Cardiac fibroblast (primary cell): ENCODE measurements at regions not wholly inside any gene's neighbourhood (a gene's known extent, or its start where the extent isn't known, plus 50 kb on each side); places are given as distances from the start of the nearest gene placed in this dataset.

ENCODE experiments used
- DNase-seq, 2 donors: peaks; one replicate each; pipeline versions ENCODE4 v3.0.0 to v3.0.0-alpha.2; 2010; ENCODE audit warnings: low read depth in 2 of 2
- H3K4me3 ChIP-seq, 2 donors: replicated peaks in 1 of 2; 1 replicate in 1 of 2; 2 replicates in 1 of 2; pipeline ENCODE4 v1.5.1; 2011; ENCODE audit warnings: low read depth in 2 of 2, low read length in 2 of 2, mild to moderate bottlenecking in 2 of 2, moderate library complexity in 1 of 2
- TF ChIP-seq, protein P1 (sequence below): IDR thresholded peaks from one replicate; pipeline ENCODE4 v1.5.1; 2011; ENCODE audit warnings: low read depth, mild to moderate bottlenecking, low read length, inconsistent platforms

DNA sequence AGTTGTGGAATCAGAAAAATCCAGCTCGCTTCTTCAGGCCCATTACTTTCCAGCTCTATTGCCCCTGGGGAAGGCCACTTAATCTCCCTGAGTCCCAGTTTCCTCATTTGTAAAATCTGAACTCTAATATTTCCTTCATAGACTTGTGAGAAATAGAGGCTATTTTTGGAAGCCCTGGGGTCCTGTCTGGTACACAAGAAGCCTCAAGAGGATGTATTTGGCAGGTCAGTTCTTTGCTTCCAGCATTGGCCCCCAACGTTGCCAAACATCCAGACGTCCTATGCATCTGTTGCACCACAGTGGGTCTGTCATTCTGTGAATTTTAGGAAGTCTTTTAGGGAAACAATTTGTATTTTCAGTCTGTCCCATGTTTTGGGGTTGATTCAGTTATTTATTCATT, 525.9 kb downstream of the EBF1 start:
- TF ChIP-seq, protein P1, sequence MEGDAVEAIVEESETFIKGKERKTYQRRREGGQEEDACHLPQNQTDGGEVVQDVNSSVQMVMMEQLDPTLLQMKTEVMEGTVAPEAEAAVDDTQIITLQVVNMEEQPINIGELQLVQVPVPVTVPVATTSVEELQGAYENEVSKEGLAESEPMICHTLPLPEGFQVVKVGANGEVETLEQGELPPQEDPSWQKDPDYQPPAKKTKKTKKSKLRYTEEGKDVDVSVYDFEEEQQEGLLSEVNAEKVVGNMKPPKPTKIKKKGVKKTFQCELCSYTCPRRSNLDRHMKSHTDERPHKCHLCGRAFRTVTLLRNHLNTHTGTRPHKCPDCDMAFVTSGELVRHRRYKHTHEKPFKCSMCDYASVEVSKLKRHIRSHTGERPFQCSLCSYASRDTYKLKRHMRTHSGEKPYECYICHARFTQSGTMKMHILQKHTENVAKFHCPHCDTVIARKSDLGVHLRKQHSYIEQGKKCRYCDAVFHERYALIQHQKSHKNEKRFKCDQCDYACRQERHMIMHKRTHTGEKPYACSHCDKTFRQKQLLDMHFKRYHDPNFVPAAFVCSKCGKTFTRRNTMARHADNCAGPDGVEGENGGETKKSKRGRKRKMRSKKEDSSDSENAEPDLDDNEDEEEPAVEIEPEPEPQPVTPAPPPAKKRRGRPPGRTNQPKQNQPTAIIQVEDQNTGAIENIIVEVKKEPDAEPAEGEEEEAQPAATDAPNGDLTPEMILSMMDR = no peak
- no peak for DNase-seq
- no peak overlapping the region for H3K4me3 ChIP-seq

DNA sequence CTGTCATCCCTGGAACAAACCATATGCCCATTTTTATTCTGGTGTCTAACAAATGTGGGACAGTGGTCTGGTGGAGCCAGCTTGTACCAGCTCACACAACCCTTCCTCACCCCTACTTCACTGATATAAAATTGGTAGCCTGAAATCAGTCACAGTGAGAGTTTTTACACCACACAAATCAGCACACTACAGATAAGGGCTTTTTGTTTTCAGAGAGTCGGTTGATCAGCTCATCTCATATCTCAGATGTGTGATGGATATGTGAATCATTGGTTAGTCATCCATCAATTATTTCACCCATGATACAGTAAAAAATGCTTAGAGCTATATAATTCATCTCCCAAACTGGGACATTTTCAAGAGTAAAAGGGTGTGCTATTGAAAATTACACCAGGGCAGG, 529.2 kb downstream of the EBF1 start:
- H3K4me3 ChIP-seq = no peak overlapping the region
- no peak for DNase-seq
- TF ChIP-seq, protein P1 = no peak

DNA sequence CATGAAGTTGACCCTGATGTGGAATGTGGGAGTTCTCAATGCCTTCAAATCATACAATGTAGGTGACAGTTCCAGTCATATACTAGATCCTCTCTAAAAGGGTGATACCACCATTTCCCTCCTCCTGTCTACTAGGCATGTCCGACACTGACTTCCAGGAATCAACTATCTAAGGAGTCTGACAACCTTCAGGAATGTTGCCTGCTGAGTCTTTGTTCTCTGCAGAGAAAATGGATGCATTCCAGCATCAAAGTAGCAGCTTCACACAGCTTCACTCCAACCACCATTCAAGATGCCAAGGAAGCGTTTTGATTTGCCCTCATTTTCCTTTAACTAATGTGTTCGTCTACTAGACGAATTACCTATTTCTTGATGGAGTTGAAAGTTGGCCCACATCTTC, 530.2 kb downstream of the EBF1 start:
- no peak for DNase-seq
- TF ChIP-seq, protein P1 = no peak
- H3K4me3 ChIP-seq = no peak overlapping the region

DNA sequence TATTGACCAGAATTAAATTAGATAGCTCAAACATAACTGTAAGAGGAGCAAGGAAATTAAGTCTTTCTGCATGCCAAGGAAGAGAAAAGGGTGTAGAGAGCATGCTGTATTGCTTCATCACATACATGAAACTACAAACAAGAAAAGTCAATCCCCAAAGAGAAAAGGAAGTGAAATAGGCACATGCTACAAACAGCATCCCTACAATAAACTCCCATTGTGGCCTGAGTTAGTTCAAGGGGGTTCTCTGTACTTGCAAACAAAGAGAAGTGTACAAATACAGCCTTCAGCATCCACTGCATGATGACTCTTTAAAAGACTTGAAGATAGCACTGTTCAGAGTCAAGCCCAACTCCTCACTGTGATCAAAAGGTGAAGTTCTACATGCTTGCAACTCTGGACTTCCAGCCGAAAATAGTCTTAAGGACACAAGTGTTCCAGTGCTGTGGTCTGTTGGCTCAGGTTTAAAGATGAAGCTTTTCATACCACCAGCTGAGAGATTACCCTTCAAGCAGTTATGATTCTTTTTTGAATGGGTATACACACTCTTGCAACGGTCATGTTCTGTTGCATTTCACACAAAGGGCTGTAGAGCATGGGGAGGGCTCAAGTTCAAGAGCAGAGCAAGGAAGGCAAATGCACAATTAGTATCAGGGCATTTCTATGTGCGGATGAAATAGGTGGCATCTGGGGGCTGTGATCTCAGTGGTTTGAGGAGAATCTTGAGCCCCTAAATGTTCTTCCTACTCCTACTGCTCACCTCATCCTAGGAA, 534.5 kb downstream of the EBF1 start:
- H3K4me3 ChIP-seq = no peak overlapping the region
- TF ChIP-seq, protein P1 = no peak
- DNase-seq = no peak

DNA sequence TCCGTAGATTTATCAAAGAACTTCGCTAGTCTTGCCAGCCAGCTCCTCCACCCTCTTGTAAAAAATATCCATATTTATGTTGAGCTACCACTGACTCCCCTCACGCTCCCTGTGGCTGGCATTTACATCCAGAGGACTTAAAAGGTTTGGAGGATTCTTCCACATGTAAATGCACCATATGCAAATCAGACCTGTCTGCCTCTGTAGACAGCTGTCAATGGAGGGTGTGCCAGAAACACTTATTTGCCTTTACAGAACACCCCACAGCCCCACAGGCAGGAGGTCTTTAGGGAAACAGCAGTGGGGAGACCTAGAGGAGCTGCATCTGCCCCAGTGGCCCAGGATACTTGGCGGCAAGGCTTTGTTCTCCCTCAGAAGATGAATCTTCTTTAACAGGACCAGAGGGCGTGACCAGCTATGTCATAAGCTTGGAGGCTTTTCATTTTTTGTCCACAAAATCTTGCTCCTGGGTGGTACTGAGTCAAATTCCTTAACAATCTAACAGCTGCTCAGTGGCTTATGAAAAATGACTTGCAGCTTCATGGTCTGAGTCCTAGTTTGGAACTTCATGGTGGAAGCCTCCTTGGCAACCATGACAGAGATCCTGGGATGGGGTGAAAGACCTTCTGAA, 535.8 kb downstream of the EBF1 start:
- H3K4me3 ChIP-seq = no peak overlapping the region
- DNase-seq = no peak
- TF ChIP-seq, protein P1 = no peak

DNA sequence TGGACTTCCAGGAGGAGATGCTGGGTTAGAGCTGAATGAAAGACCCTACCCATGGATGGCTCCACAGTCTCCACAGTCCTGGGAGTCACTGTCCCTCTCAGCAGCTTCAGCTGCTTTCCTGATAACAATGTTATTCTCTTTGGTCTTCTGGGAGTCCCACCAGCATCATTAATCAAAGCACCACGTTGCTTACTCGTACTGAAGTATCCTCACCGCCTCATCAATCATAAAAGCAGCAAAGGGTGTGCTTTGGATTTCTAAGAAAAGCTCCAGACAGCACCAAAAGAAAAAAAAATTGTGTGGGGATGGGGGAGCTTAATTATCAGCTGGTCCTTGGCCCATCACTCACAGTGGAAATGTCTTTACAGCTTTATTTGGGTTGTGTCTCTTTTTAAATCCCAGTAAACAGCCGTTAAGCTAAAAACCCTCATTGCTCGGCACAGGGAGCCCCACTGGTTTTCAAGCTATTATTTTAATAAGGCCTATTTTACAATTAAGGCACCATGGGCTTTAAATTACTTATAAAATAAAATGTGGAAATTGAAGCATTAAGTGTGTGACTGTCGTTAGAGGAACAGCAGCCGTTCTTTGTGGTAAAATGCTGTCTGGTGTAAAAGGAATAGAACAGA, 538.0 kb downstream of the EBF1 start:
- H3K4me3 ChIP-seq = no peak overlapping the region
- DNase-seq = no peak
- TF ChIP-seq, protein P1 = no peak
